Fibroblast of villous mesenchyme (primary cell): ENCODE measurements at regions not wholly inside any gene's neighbourhood (a gene's known extent, or its start where the extent isn't known, plus 50 kb on each side); places are given as distances from the start of the nearest gene placed in this dataset.
"Not testable (repeated sequence)": the region's sequence is repeated elsewhere in the genome, so short reads cannot be mapped to it uniquely, and the experiment has no call there.

Experiments used
- DNase-seq: peaks from one replicate; pipeline ENCODE4 v3.0.0-alpha.2; 2010; ENCODE audit warnings: low read depth
- H3K4me3 ChIP-seq: 2 replicates; pipeline ENCODE4 v1.5.1; 2011; ENCODE audit warnings: low read depth, mild to moderate bottlenecking, low read length
- CTCF ChIP-seq: IDR thresholded peaks from 2 replicates; pipeline ENCODE4 v1.5.1; 2012; ENCODE audit warnings: low read depth, mild to moderate bottlenecking, low read length; ENCODE audit not compliant: insufficient read depth

- no peak for DNase-seq
- TF ChIP-seq CTCF = no peak
- H3K4me3 ChIP-seq = no peak overlapping the region
Observed at GRCh38 chr6:14235653-14236356, 118.2 kb downstream of the CD83 start.

GRCh38 chr6:14239097-14239496 lies 121.5 kb downstream of the CD83 start:
- no peak for TF ChIP-seq CTCF
- no peak for DNase-seq
- no peak overlapping the region for H3K4me3 ChIP-seq

GRCh38 chr6:14240411-14241166 lies 123.0 kb downstream of the CD83 start:
- no peak for DNase-seq
- H3K4me3 ChIP-seq = no peak overlapping the region
- no peak for TF ChIP-seq CTCF

GRCh38 chr6:14241255-14242070 lies 123.9 kb downstream of the CD83 start:
- TF ChIP-seq CTCF = no peak
- no peak for DNase-seq
- no peak overlapping the region for H3K4me3 ChIP-seq

- not testable (repeated sequence) for H3K4me3 ChIP-seq, DNase-seq
Observed at GRCh38 chr6:14242912-14243311, 125.3 kb downstream of the CD83 start.

- TF ChIP-seq CTCF = no peak
- DNase-seq = no peak
- no peak overlapping the region for H3K4me3 ChIP-seq
Observed at GRCh38 chr6:14243597-14243996, 126.0 kb downstream of the CD83 start.

GRCh38 chr6:14246876-14247275 lies 129.3 kb downstream of the CD83 start:
- TF ChIP-seq CTCF = no peak
- no peak overlapping the region for H3K4me3 ChIP-seq
- DNase-seq = no peak
